ENCODE measurements at regions not wholly inside any gene's neighbourhood (a gene's known extent, or its start where the extent isn't known, plus 50 kb on each side); places are given as distances from the start of the nearest gene placed in this dataset.

DNA sequence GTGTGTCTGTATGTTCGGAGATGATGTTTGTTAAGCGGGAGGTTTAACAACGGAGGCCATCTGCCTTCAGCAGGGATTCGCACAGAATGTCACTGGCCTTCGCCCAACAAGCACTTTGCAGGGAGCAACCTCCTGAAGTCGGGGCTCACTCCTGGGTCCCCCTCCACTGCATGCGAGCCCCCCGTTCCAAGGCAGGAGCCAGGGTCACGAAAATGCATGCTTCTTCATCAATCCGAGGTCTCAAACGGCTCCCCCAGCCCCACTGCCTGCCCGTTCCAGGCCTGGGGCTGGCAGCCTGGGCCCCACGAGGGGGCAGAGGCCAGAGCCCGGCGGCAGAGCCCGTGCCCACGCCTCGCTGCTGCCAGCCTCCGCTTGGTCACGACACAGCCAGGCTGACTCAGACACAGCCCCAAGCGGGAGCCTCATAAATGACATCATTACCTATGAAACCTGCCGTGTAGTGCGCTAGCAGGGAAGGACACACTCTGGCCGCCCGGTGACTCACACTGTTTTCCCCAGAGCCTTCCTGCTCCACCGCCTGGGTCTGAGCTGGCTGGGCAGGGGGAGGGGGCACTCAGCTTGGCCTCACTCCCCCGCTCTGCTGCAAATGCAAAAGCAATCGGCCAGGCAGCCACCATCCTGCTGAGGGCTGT is 169.5 kb upstream of the RTL1 start:
- Mint-ChIP-seq H3K4me1 (ENCODE audit: low read depth) (peaks cover 11% of the 10 kb centered on the region), H3K4me3 (ENCODE audit: low read depth) (no peak overlapping the region), H3K36me3 (ENCODE audit: insufficient read depth) (no peaks in the 10 kb centered on the region), H3K27me3 (peaks cover 30% of the 10 kb centered on the region), H3K9me3 (ENCODE audit: low read depth) (no peaks in the 10 kb centered on the region), H3K27ac (no peak overlapping the region)
- TF ChIP-seq, protein P1, sequence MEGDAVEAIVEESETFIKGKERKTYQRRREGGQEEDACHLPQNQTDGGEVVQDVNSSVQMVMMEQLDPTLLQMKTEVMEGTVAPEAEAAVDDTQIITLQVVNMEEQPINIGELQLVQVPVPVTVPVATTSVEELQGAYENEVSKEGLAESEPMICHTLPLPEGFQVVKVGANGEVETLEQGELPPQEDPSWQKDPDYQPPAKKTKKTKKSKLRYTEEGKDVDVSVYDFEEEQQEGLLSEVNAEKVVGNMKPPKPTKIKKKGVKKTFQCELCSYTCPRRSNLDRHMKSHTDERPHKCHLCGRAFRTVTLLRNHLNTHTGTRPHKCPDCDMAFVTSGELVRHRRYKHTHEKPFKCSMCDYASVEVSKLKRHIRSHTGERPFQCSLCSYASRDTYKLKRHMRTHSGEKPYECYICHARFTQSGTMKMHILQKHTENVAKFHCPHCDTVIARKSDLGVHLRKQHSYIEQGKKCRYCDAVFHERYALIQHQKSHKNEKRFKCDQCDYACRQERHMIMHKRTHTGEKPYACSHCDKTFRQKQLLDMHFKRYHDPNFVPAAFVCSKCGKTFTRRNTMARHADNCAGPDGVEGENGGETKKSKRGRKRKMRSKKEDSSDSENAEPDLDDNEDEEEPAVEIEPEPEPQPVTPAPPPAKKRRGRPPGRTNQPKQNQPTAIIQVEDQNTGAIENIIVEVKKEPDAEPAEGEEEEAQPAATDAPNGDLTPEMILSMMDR (IDR thresholded peaks at IDR 0.05; ENCODE audit: unreplicated experiment), result no peak
- peak; percentile 41 for DNase-seq (ENCODE audit: low spot score, unreplicated experiment)

DNA sequence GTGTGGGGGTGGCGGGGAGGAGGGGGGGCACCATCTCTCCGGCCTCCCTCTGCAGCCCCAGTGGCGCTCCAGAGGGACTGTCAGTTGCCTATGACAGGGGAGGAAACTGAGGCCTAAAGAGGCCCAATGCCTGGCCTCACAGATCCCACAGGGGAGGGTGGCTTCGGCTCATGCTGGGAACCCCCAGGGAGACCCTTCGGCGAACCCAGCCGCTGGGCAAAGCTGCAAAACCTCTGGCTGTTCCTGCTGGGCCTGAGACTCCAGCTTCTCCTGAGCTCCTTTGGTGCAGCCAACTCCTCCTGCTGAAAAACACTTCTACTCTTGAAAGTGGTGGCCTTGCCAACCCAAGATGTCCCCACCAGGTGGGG is 170.1 kb upstream of the RTL1 start:
- H3K27me3 Mint-ChIP-seq, result peaks cover 35% of the 10 kb centered on the region
- H3K9me3 Mint-ChIP-seq (ENCODE audit: low read depth), result no peaks in the 10 kb centered on the region
- no peak overlapping the region for H3K4me3 Mint-ChIP-seq (ENCODE audit: low read depth)
- TF ChIP-seq, protein P1 (IDR thresholded peaks at IDR 0.05; ENCODE audit: unreplicated experiment), result no peak
- peaks cover 11% of the 10 kb centered on the region for H3K4me1 Mint-ChIP-seq (ENCODE audit: low read depth)
- H3K27ac Mint-ChIP-seq, result no peak overlapping the region
- no peak for DNase-seq (ENCODE audit: low spot score, unreplicated experiment)
- no peaks in the 10 kb centered on the region for H3K36me3 Mint-ChIP-seq (ENCODE audit: insufficient read depth)

DNA sequence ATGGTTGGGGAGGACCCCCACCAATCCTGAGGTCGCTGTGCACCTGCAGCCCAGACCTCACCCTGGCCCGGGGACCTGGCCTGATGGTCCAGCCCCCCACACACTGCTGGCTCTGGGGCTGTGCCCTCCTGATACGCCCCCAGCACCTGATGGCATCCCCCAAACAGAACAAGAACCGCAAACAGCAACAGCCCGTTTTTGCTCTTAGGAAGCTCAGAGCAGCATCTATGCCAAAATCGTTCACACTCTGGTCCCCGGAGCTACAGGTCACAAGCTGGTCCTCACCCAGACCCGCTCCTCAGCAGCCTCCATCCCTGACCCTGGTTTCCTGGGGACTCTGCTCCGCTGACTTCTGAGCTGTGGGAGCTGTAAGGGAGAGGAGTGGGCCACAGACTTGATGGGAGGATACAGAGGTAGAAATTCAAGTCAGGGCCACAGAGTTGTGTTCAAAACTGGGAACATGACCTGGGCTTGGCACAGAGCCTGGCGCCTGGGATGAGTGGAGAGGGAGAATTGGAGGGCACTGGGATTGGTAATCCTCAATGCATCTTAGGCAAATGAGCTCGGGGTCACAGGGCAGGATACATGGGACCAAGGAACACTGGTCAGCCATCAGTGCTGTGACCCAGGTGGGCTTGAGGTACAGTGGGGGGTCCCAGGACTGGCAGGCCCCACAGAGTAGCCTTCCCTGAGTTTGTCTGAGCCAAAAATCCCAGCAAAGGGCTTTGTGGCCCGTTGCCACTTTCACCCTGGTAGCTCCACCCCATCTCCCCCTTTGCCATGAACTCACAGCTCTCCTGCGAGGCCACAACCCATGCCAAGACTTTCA is 170.9 kb upstream of the RTL1 start:
- no peak overlapping the region for H3K4me3 Mint-ChIP-seq (ENCODE audit: low read depth)
- H3K4me1 Mint-ChIP-seq (ENCODE audit: low read depth), result peaks cover 11% of the 10 kb centered on the region
- no peak overlapping the region for H3K27ac Mint-ChIP-seq
- TF ChIP-seq, protein P1 (IDR thresholded peaks at IDR 0.05; ENCODE audit: unreplicated experiment), result no peak
- no peaks in the 10 kb centered on the region for H3K9me3 Mint-ChIP-seq (ENCODE audit: low read depth)
- peak; percentile 7 for DNase-seq (ENCODE audit: low spot score, unreplicated experiment)
- peaks cover 43% of the 10 kb centered on the region for H3K27me3 Mint-ChIP-seq
- H3K36me3 Mint-ChIP-seq (ENCODE audit: insufficient read depth), result no peaks in the 10 kb centered on the region

DNA sequence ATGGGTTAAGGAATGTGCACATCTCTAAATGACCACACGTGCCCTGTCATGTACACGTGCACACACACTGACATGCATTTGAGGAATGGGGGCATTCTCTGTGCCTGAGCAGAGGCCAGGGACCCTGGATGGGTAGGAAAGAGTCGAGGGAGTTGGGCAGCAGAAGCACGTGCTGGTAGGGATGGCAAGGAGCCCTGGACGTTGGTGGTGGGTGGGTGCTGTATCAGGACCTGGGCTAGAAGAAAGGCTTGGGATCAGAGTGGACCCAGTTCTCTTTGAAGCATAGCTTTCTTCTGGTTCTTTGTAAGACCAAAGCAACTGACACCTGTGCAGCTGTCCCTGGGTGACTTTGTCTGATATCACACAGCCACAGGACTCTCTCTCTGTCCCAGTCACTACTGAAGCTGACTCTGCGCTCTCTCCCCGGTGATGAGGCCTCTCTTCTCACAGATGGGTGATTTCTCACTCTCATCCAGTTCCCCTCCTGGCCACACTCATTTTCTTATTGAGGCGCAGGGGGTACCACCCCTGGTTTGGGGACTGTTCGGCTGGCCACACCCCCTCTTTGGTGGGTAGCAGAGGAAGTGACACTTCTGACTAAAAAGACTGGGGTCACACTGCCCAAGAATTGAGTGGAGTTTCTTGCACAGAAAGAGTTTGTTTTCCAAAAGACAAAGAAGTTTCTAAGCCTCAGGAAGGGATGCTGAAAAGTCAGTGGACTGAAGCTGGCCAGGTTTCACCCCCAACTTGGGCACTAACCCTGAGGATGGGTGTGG is 171.7 kb upstream of the RTL1 start:
- TF ChIP-seq, protein P1 (IDR thresholded peaks at IDR 0.05; ENCODE audit: unreplicated experiment), result no peak
- DNase-seq (ENCODE audit: low spot score, unreplicated experiment), result peak; percentile 6

DNA sequence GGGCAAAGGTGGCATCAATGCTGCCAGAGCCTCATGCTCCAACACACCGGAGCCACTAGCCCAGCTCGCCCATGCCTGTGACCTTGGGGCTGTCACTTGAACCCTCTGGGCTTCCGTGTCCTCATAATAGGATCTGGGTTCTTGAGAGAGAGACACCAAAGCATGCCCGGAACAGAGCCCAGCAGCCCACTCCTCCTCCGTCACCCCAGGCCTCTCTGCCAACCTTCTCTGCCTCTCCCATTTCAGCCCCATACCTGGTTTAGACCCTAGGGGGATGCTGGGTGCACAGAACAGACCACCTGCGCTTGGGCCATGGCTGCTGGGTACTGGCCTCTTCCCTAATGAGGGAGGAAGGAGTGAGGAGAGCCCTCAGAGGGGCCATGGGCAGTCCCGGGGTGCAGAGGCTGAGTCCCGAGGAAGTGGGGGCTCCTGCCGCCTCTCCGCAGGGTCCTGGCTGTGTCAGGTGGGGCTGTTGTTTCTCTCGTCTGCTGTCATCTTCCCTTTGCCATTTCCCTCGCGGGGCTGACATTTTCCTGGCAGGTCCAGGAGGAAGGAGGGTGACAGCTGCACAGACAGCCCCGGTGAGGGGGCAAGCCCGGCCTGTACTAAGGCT is 172.4 kb upstream of the RTL1 start:
- peaks cover 11% of the 10 kb centered on the region for H3K4me1 Mint-ChIP-seq (ENCODE audit: low read depth)
- peaks cover 58% of the 10 kb centered on the region for H3K27me3 Mint-ChIP-seq
- DNase-seq (ENCODE audit: low spot score, unreplicated experiment), result peak; percentile 8
- no peaks in the 10 kb centered on the region for H3K36me3 Mint-ChIP-seq (ENCODE audit: insufficient read depth)
- peaks cover 4% of the 10 kb centered on the region for H3K9me3 Mint-ChIP-seq (ENCODE audit: low read depth)
- no peak overlapping the region for H3K27ac Mint-ChIP-seq
- no peak overlapping the region for H3K4me3 Mint-ChIP-seq (ENCODE audit: low read depth)
- TF ChIP-seq, protein P1 (IDR thresholded peaks at IDR 0.05; ENCODE audit: unreplicated experiment), result no peak

More for the DNA sequence above, 171.7 kb upstream of the RTL1 start:
- Mint-ChIP-seq H3K4me3 (ENCODE audit: low read depth) (no peak overlapping the region), H3K36me3 (ENCODE audit: insufficient read depth) (no peaks in the 10 kb centered on the region), H3K27me3 (peaks cover 51% of the 10 kb centered on the region), H3K4me1 (ENCODE audit: low read depth) (peaks cover 11% of the 10 kb centered on the region), H3K27ac (no peak overlapping the region), H3K9me3 (ENCODE audit: low read depth) (no peaks in the 10 kb centered on the region)

Measured in progenitor cell of endocrine pancreas (in vitro differentiated cells).